ENCODE measurements at regions not wholly inside any gene's neighbourhood (a gene's known extent, or its start where the extent isn't known, plus 50 kb on each side); places are given as distances from the start of the nearest gene placed in this dataset.

DNA sequence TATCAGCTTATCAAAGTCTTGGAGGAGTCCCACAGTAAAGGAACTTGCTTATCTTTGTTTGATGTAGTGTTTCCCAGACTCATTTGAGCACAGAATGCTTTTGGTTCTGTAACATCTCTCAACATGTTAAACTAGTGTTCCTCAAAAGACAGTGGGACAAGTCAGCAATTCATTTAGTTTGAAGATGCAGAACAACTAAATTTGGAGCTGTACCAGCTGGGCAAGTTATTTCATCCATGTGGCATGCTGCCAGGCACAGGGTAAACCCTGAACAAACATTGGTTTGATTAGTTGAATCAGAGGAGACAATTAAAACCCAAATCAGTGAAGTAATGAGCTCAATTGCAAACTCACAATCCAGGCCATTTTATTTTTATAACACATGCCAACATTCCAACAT lies 141.2 kb downstream of the CSNK2A3 start:
- Histone ChIP-seq H3K9me1 (replicated peaks; ENCODE audit: control insufficient read depth, extremely low read depth, insufficient read depth, low read length) (no peaks in the 10 kb centered on the region), H3K79me2 (ENCODE audit: control insufficient read depth, insufficient read depth, low read length) (no peaks in the 10 kb centered on the region), H3K4me3 (replicated peaks in 1 of 3; ENCODE audit: insufficient read depth in 1 of 3, low read depth in 1 of 3, low read length in 3 of 3) (no peak overlapping the region), H3K27me3 (ENCODE audit: control insufficient read depth in 2 of 2, insufficient read depth in 2 of 2, low read length in 2 of 2) (no peaks in the 10 kb centered on the region), H4K20me1 (replicated peaks; ENCODE audit: control insufficient read depth, extremely low read depth, insufficient read depth, low read length) (no peaks in the 10 kb centered on the region), H3K4me1 (ENCODE audit: control insufficient read depth, extremely low read depth, insufficient read depth, low read length) (no peaks in the 10 kb centered on the region), H2AFZ (ENCODE audit: low read depth, low read length) (no peak overlapping the region), H3K36me3 (ENCODE audit: control insufficient read depth in 2 of 2, extremely low read depth in 1 of 2, insufficient read depth in 2 of 2, low read length in 2 of 2) (no peaks in the 10 kb centered on the region), H3K27ac (ENCODE audit: insufficient read depth, low read depth, low read length) (no peak overlapping the region), H3K9me3 (replicated peaks; ENCODE audit: control insufficient read depth, insufficient read depth, low read length) (no peaks in the 10 kb centered on the region), H3K4me2 (ENCODE audit: insufficient read depth, low read length) (no peak overlapping the region), H3K9ac (replicated peaks; ENCODE audit: extremely low read depth, insufficient read depth, low read length) (no peak overlapping the region)
- DNase-seq (ENCODE audit: low read depth, low spot score) (no peak), FAIRE-seq (no peak)
- ChIA-PET POLR2A (no interaction called here), CTCF (no interaction called here)
- no peak for TF ChIP-seq JUN (IDR thresholded peaks at IDR 0.05; ENCODE audit: borderline replicate concordance, insufficient read depth, insufficient read length, low read depth)
- TF ChIP-seq, protein P1, sequence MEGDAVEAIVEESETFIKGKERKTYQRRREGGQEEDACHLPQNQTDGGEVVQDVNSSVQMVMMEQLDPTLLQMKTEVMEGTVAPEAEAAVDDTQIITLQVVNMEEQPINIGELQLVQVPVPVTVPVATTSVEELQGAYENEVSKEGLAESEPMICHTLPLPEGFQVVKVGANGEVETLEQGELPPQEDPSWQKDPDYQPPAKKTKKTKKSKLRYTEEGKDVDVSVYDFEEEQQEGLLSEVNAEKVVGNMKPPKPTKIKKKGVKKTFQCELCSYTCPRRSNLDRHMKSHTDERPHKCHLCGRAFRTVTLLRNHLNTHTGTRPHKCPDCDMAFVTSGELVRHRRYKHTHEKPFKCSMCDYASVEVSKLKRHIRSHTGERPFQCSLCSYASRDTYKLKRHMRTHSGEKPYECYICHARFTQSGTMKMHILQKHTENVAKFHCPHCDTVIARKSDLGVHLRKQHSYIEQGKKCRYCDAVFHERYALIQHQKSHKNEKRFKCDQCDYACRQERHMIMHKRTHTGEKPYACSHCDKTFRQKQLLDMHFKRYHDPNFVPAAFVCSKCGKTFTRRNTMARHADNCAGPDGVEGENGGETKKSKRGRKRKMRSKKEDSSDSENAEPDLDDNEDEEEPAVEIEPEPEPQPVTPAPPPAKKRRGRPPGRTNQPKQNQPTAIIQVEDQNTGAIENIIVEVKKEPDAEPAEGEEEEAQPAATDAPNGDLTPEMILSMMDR (IDR thresholded peaks at IDR 0.05; ENCODE audit: extremely low read depth in 1 of 2, insufficient read depth in 1 of 2, low read depth in 1 of 2, low read length in 2 of 2) = no peak
- dilution Hi-C loops (cut with MboI; ENCODE audit: extremely low pct_ligation_motif_present, low sequenced_read_pairs) (no loop called here), intact Hi-C loops (cut with micrococcal nuclease) (no loop called here)
- no TSS peak for BruUV-seq (replicated peaks)

DNA sequence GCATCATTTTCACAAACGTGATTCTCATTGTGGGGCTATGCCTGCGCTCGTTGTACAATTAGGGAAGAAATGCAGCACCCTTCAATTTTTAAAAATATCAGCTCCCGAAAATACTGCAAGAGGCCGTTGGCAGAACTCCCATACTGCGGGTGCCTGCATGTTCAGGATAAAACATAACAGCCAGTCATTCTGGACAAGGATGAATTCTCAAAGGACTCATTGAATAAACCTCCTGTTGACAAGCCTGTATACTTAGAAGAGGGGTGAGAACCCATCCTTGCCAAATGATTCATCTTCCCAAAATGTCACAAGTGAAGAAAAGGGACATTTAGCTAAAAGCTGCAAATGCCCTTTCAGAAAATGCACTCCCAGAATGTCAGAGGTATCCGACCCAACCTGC lies 141.9 kb downstream of the CSNK2A3 start:
- Histone ChIP-seq H3K4me3 (replicated peaks in 1 of 3; ENCODE audit: insufficient read depth in 1 of 3, low read depth in 1 of 3, low read length in 3 of 3) (no peak overlapping the region), H3K4me1 (ENCODE audit: control insufficient read depth, extremely low read depth, insufficient read depth, low read length) (no peaks in the 10 kb centered on the region), H3K9ac (replicated peaks; ENCODE audit: extremely low read depth, insufficient read depth, low read length) (no peak overlapping the region), H3K79me2 (ENCODE audit: control insufficient read depth, insufficient read depth, low read length) (no peaks in the 10 kb centered on the region), H3K9me1 (replicated peaks; ENCODE audit: control insufficient read depth, extremely low read depth, insufficient read depth, low read length) (no peaks in the 10 kb centered on the region), H3K27ac (ENCODE audit: insufficient read depth, low read depth, low read length) (no peak overlapping the region), H3K36me3 (ENCODE audit: control insufficient read depth in 2 of 2, extremely low read depth in 1 of 2, insufficient read depth in 2 of 2, low read length in 2 of 2) (no peaks in the 10 kb centered on the region), H3K4me2 (ENCODE audit: insufficient read depth, low read length) (no peak overlapping the region), H3K9me3 (replicated peaks; ENCODE audit: control insufficient read depth, insufficient read depth, low read length) (no peaks in the 10 kb centered on the region), H4K20me1 (replicated peaks; ENCODE audit: control insufficient read depth, extremely low read depth, insufficient read depth, low read length) (no peaks in the 10 kb centered on the region), H3K27me3 (ENCODE audit: control insufficient read depth in 2 of 2, insufficient read depth in 2 of 2, low read length in 2 of 2) (no peaks in the 10 kb centered on the region), H2AFZ (ENCODE audit: low read depth, low read length) (no peak overlapping the region)
- no peak for DNase-seq (ENCODE audit: low read depth, low spot score)
- CTCF ChIA-PET = no interaction called here
- dilution Hi-C loops (cut with MboI; ENCODE audit: extremely low pct_ligation_motif_present, low sequenced_read_pairs) = no loop called here
- intact Hi-C loops (cut with micrococcal nuclease) = no loop called here
- POLR2A ChIA-PET = no interaction called here
- TF ChIP-seq FOS (IDR thresholded peaks at IDR 0.05; ENCODE audit: borderline replicate concordance, insufficient read depth, low read length) = no peak
- TF ChIP-seq JUN (IDR thresholded peaks at IDR 0.05; ENCODE audit: borderline replicate concordance, insufficient read depth, insufficient read length, low read depth) = no peak
- TF ChIP-seq POLR2AphosphoS5 (IDR thresholded peaks at IDR 0.05; ENCODE audit: insufficient read depth, low read depth, low read length) = no peak
- TF ChIP-seq MYC (IDR thresholded peaks at IDR 0.05; ENCODE audit: low read depth, low read length) = no peak
- TF ChIP-seq EZH2 (IDR thresholded peaks at IDR 0.05; ENCODE audit: borderline replicate concordance, low read depth, low read length, severe bottlenecking) = no peak
- no peak for TF ChIP-seq POLR2A (IDR thresholded peaks at IDR 0.05; ENCODE audit: low read depth, low read length)
- TF ChIP-seq GATA2 (IDR thresholded peaks at IDR 0.05; ENCODE audit: insufficient read depth, insufficient read length, low read depth, low read length) = no peak
- TF ChIP-seq, protein P2, sequence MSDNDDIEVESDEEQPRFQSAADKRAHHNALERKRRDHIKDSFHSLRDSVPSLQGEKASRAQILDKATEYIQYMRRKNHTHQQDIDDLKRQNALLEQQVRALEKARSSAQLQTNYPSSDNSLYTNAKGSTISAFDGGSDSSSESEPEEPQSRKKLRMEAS (IDR thresholded peaks at IDR 0.05; ENCODE audit: insufficient read depth, insufficient read length) = no peak
- TF ChIP-seq, protein P1 (IDR thresholded peaks at IDR 0.05; ENCODE audit: extremely low read depth in 1 of 2, insufficient read depth in 1 of 2, low read depth in 1 of 2, low read length in 2 of 2) = no peak
- no TSS peak for BruUV-seq (replicated peaks)
- no peak for FAIRE-seq
